Ammon's horn (tissue), 1 donor: ENCODE measurements at regions not wholly inside any gene's neighbourhood (a gene's known extent, or its start where the extent isn't known, plus 50 kb on each side); places are given as distances from the start of the nearest gene placed in this dataset.

ENCODE experiments used
- DNase-seq: peaks from one replicate; pipeline ENCODE4 v3.0.0-alpha.2; 2016; ENCODE audit warnings: low spot score

- DNase-seq = no peak
Observed at GRCh38 chr3:102599819-102600576, 165.2 kb downstream of the ZPLD1 start.

GRCh38 chr3:102605153-102605552 is 170.3 kb downstream of the ZPLD1 start:
- DNase-seq = no peak

DNA sequence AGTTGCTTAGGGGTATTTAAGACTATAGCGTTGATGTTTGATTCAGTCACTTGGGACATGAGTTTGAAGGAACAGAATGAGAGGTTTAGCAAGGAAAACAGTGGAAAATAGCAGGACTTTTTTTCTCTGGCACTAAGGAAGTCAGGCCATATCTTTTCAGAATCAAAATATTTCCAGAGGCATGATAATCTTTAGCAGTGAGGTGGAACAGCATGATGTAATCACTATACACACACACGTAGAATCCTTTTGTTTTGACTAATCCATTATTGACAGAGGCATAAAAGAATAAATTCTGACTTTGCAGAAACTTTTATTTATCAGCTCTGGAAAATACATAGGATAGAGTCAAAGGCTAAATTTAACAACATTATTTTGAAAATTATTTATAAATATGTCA is 174.1 kb downstream of the ZPLD1 start:
- DNase-seq = no peak

GRCh38 chr3:102614021-102614569 is 179.3 kb downstream of the ZPLD1 start:
- DNase-seq = no peak

- no peak for DNase-seq
Observed at GRCh38 chr3:102614585-102614984, 179.8 kb downstream of the ZPLD1 start.

GRCh38 chr3:102617381-102617780 is 182.6 kb downstream of the ZPLD1 start:
- DNase-seq = no peak

GRCh38 chr3:102619361-102619760 is 184.5 kb downstream of the ZPLD1 start:
- DNase-seq = no peak

DNA sequence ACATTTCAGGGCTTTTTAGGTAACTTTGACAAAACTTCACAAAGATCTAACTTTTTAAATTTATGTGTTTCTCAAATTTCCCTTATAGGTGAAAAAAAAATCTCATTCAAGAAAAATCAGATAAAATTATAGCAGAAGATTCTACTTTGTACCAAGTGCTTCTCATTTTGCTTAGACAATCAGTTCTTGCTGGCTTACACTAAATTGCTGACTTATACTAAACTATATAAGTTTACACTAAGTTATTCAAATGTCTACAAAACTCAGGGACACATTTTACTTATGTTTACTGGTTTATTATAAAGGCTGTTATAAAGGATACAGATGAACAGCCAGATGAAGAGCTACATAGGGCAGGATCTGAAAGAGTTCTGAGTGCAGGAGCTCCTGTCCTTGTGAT is 195.1 kb downstream of the ZPLD1 start:
- DNase-seq = no peak

DNA sequence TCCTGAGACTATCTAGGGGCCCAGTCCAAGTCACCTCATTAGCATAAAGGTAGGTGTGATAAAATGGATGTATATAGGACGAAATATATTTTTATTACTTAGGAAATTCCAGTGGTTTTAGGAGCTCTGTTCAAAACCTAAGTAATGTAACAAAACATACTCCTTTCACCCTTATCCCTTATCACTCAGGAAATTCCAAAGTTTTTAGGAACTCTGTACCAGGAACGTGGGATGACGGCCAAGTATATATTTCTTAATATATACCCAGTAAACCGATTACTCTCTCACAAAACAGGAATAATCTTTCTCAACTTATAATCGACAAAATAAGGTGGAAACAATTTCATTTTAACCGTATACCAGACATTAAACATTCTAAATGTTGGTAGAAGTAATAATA is 195.7 kb downstream of the ZPLD1 start:
- DNase-seq = no peak

DNA sequence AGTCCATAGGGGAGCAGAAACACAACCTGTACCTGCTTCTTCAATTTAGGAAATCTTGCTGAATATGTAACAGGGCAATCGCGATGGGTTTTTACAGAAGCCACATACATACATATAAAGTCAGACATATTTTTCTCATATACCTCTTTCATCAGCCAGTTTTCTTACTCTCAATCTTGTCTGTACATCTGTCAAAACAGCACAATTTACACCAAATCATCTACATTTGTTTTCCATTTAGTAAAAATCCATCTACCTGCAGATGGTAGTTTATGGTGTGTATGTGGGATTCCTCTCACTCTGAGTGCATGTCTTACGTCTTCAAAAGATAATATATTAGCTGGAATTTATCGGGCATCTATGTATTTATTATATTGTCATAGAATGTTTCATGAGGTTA is 208.7 kb downstream of the ZPLD1 start:
- DNase-seq = no peak

DNA sequence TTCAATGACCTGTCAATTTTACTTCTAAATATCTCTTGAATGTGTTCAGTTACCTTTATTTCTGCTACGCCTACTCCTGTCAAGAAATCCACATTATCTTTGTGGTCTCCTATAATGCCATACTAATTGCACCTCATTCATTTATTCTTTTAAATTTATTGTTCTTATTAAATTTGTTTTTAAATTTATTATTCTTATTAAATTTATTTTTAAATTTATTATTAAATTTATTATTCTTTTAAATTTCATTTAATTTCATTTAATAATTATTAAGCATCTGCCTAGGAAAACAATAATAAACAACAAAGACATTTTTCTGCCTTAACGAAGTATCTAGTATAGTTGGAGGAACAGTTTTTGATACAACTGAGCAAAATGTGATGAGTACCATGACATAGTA is 211.7 kb downstream of the ZPLD1 start:
- no peak for DNase-seq

DNA sequence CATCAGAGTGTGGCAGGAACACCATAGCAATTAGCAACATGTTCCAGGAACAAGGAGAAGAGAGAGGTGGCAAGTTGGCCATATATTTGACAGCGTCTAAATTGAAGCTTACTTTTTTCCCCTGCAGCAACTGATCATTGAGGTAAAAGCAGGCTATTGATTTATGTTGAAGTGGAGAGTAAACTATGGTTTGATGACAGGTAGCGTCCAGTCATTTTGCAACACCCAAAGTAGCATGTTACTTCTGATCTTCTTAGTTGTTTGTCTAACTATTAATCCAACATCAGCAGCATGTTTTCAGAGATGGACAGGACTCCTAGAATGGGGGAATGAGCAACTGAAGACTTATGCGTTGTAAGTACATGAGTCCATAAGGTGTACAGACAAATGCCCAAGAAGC is 225.8 kb downstream of the ZPLD1 start:
- DNase-seq = no peak

DNA sequence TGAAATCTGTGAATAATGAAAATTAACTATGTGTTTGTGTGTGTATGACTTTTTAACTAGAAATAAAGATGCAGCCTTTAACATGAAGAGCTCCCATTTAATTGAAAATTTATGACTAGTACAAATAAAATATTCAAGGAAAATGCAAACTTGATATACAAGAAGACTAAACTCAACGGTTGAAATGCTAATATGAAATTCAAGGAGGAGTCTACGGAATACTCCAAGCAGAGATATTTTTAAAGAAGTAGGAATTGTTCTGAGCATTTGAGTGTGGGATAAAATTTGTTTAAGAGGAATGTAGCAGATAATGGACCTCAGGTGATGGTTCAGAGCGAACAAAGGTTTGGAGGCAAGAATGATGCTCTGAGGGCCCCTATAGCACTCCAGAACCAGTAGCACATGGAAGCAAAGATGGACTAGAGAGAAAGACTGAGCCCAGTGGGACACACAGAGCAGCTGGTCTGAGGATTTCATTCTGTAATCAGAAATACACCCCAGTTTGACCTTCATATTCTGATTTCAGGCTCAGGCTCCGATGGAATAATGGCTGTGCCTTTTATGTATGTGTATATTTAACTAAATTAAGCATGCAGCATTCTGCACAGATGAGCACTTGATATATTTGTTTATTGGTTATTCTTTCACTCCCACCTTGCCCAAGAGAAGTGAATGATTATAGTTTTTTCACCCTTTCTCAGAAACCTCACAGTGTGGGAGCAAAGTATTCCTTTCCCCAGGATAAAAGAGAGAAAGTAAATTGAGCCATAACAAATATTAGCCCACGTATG is 227.1 kb downstream of the ZPLD1 start:
- DNase-seq = no peak

DNA sequence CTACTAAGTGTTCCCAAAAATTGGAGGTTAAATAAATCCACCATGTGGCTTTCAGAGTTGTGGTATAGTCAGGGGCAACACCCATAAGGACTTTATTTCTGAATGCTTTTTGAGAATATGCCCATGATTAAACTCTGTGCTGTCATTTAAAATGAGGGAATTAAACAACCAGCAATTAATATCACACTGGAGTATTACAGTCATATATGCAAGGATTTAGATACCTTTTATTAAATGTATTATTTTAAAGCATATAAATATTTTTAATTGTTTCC is 227.6 kb downstream of the ZPLD1 start:
- no peak for DNase-seq

- DNase-seq = no peak
Observed at GRCh38 chr3:102664126-102664525, 229.3 kb downstream of the ZPLD1 start.

GRCh38 chr3:102665183-102665582 is 230.4 kb downstream of the ZPLD1 start:
- no peak for DNase-seq

- no peak for DNase-seq
Observed at GRCh38 chr3:102668247-102668646, 233.4 kb downstream of the ZPLD1 start.

- no peak for DNase-seq
Observed at GRCh38 chr3:102670986-102671385, 236.2 kb downstream of the ZPLD1 start.

- DNase-seq = no peak
Observed at GRCh38 chr3:102672305-102672704, 237.5 kb downstream of the ZPLD1 start.

DNA sequence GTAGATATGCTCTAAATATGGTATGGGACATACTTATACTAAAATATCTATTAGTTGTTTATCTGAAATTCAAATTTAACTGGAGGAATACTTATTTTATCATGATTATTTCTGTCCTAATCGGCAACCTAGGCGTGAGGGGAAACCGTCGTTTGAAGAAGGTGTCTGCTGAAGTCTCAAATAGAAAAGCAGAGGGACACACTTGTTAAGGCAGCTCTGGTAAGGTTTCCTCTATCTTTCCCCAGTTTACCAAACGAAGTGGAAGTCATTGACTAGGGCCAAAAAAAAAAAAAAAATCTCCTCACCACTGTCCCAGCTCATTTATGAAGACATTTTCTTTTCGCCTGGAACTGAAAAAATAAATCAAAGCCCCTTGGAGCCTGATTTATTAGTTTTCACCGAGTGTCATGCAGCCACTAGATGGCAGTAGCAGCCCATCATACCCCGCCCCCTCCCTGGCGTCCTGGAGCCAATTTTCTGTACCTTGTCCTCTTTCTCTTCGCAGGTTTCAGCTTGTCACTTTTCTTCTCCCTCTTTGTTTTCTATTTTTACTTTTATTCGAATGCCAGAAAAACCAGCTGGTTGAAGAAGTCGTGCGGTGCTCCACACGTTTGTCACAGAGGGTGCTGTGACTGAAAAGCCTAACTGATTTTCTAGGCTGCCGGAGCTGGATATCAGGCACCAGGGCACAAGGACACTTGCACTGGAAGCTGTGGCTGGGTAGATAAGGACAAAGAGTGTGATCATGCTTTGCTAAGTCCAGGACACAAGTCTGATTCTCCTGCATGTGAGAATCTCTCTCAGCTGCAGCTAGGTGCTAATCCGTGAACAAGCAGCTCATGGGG is 238.7 kb downstream of the ZPLD1 start:
- DNase-seq = peak; percentile 78

- DNase-seq = no peak
Observed at GRCh38 chr3:102674284-102674683, 239.5 kb downstream of the ZPLD1 start.

GRCh38 chr3:102676424-102676823 is 241.6 kb downstream of the ZPLD1 start:
- DNase-seq = no peak

DNA sequence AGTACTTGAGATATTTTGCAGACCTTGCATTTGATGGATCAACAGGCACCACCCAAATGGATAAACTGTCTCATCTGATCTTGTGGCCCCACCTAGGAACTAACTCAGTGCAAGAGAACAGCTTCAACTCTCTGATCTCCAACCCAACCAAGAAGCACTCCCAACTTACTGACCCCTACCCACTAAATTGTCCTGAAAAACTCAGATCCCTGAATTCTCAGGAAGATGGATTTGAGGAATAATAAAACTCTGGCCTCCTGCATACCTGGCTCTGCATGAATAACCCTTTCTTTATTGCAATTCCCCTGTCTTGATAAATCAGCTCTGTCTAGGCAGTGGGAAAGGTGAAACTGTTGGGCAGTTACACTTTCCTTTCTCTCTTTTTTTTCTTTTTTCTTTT is 247.9 kb downstream of the ZPLD1 start:
- no peak for DNase-seq
